Neuronal stem cell (in vitro differentiated cells): ENCODE measurements at regions not wholly inside any gene's neighbourhood (a gene's known extent, or its start where the extent isn't known, plus 50 kb on each side); places are given as distances from the start of the nearest gene placed in this dataset.

Source experiments
- DNase-seq: peaks from one replicate; pipeline ENCODE4 v3.0.0-alpha.2; 2013; ENCODE audit warnings: low spot score
- H2AFZ ChIP-seq: one replicate; pipeline ENCODE4 v1.6.1; 2013; ENCODE audit warnings: mild to moderate bottlenecking, low read length, inconsistent platforms
- H2AK5ac ChIP-seq: 2 replicates; pipeline ENCODE4 v1.6.1; 2013; ENCODE audit warnings: low read depth, mild to moderate bottlenecking, inconsistent platforms, low read length, moderate library complexity, mixed read lengths
- H2BK120ac ChIP-seq: 2 replicates; pipeline ENCODE4 v1.6.1; 2013; ENCODE audit warnings: low read depth, mild to moderate bottlenecking, inconsistent platforms, low read length, moderate library complexity, mixed read lengths
- H2BK12ac ChIP-seq: one replicate; pipeline ENCODE4 v1.6.1; 2013; ENCODE audit warnings: low read length, inconsistent platforms
- H2BK15ac ChIP-seq: 2 replicates; pipeline ENCODE4 v1.6.1; 2013; ENCODE audit warnings: mild to moderate bottlenecking, low read length, inconsistent platforms, mixed read lengths
- H2BK5ac ChIP-seq: one replicate; pipeline ENCODE4 v1.6.1; 2013; ENCODE audit warnings: inconsistent platforms, mild to moderate bottlenecking, low read length, moderate library complexity
- H3K14ac ChIP-seq: one replicate; pipeline ENCODE4 v1.6.1; 2013; ENCODE audit warnings: low read length, inconsistent platforms
- H3K18ac ChIP-seq: 2 replicates; pipeline ENCODE4 v1.6.1; 2013; ENCODE audit warnings: low read length, inconsistent platforms
- H3K23ac ChIP-seq: 2 replicates; pipeline ENCODE4 v1.6.1; 2013; ENCODE audit warnings: low read depth, mild to moderate bottlenecking, mixed read lengths, low read length, inconsistent platforms; ENCODE audit not compliant: poor library complexity
- H3K27ac ChIP-seq: replicated peaks from 3 replicates; pipeline ENCODE4 v1.5.1; 2013; ENCODE audit warnings: low read length, inconsistent platforms
- H3K27me3 ChIP-seq, 3 experiments: 2 replicates each; pipeline ENCODE4 v1.6.1; 2013; ENCODE audit warnings: low read length in 3 of 3, mild to moderate bottlenecking in 2 of 3, inconsistent platforms in 1 of 3, low read depth in 1 of 3, mixed read lengths in 1 of 3, moderate library complexity in 1 of 3; ENCODE audit not compliant: control insufficient read depth in 3 of 3, insufficient read depth in 3 of 3
- H3K36me3 ChIP-seq, 2 donors: replicated peaks in 1 of 2; 2 replicates each; pipeline ENCODE4 v1.6.1; 2013; ENCODE audit warnings: low read length in 2 of 2; ENCODE audit not compliant: control insufficient read depth in 2 of 2, insufficient read depth in 2 of 2
- H3K4ac ChIP-seq: 2 replicates; pipeline ENCODE4 v1.6.1; 2013; ENCODE audit warnings: inconsistent platforms, mild to moderate bottlenecking, low read length, moderate library complexity
- H3K4me1 ChIP-seq, 2 donors: 1 replicate in 1 of 2; 2 replicates in 1 of 2; pipeline ENCODE4 v1.6.1; 2013; ENCODE audit warnings: low read length in 2 of 2, low read depth in 1 of 2; ENCODE audit not compliant: control insufficient read depth in 2 of 2, insufficient read depth in 1 of 2
- H3K4me2 ChIP-seq: one replicate; pipeline ENCODE4 v1.6.1; 2013; ENCODE audit warnings: mild to moderate bottlenecking, low read length, inconsistent platforms; ENCODE audit not compliant: insufficient read depth, poor library complexity, severe bottlenecking
- H3K4me3 ChIP-seq, 2 donors: 2 replicates each; pipeline ENCODE4 v1.5.1; 2013; ENCODE audit warnings: low read length in 2 of 2, mild to moderate bottlenecking in 2 of 2, inconsistent platforms in 1 of 2, moderate library complexity in 1 of 2
- H3K79me1 ChIP-seq: one replicate; pipeline ENCODE4 v1.6.1; 2013; ENCODE audit warnings: low read depth, mild to moderate bottlenecking, inconsistent platforms, low read length, moderate library complexity
- H3K9ac ChIP-seq: one replicate; pipeline ENCODE4 v1.6.1; 2013; ENCODE audit warnings: mild to moderate bottlenecking, low read depth, low read length, inconsistent platforms; ENCODE audit not compliant: poor library complexity
- H3K9me3 ChIP-seq, 2 donors: replicated peaks in 1 of 2; 2 replicates each; pipeline versions ENCODE3 to v1.6.1; 2013; ENCODE audit warnings: low read length in 2 of 2, mild to moderate bottlenecking in 2 of 2, inconsistent platforms in 1 of 2, low read depth in 1 of 2, mixed read lengths in 1 of 2, moderate library complexity in 1 of 2; ENCODE audit not compliant: control insufficient read depth in 2 of 2, insufficient read depth in 1 of 2
- H4K8ac ChIP-seq: one replicate; pipeline ENCODE4 v1.6.1; 2013; ENCODE audit warnings: low read depth, mild to moderate bottlenecking, inconsistent platforms, low read length, moderate library complexity
- H4K91ac ChIP-seq: one replicate; pipeline ENCODE4 v1.6.1; 2013; ENCODE audit warnings: low read length, low read depth, mild to moderate bottlenecking, inconsistent platforms; ENCODE audit not compliant: poor library complexity
- WGBS, 2 donors: extraction: QIAGEN DNeasy Blood & Tissue Kit; methylation state at CpG; one replicate each; pipeline ENCODE4 v1.1.7; 2013; ENCODE audit warnings: missing lambda C conversion rate in 2 of 2, mixed read lengths in 1 of 2; ENCODE audit not compliant: insufficient read length in 2 of 2, insufficient replicate concordance in 1 of 2; ENCODE audit errors: extremely low coverage in 2 of 2; 5-methylcytosine and 5-hydroxymethylcytosine counted together

DNA sequence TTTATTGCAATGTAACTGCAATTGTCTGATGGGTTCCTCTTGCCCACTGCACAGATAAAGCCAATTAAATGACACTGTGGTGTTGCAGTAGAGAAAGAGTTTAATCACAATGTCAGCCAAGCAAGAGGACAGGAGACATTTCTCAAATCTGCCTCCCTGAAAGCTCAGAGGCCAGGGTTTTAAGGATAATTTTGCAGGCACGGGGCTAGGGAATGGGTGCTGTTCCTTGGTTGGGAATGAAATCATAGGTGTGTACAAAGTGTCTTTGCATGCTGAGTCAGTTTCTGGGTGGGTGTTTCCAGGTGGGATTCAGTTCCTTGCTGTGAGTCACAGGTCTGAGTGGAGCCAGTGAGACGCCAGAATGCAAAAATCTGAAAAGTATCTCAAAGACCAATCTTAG lies 271.4 kb downstream of the DOK5 start:
- no peak overlapping the region for H3K23ac ChIP-seq

DNA sequence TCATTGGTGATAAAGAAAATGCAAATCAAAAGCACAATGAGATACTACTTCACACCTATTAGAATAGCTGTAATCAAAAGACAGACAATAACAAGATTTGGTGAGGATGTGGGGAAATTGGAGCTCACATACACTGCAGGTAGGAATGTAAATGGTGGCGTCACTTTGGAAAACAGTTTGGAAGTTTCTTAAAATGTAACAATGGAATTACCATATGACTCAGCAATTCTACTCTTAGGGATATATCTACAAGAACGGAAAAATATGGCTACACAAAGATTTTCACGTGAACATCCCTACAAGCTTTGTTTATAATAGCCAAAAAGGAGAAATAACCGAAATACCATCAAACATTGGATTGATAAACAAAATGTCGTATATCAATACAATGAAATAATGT lies 270.4 kb downstream of the DOK5 start:
- no peaks in the 10 kb centered on the region for H3K36me3 ChIP-seq
- H4K8ac ChIP-seq, result no peak overlapping the region
- no peak overlapping the region for H2BK5ac ChIP-seq
- no peak overlapping the region for H3K23ac ChIP-seq
- H2AFZ ChIP-seq, result no peak overlapping the region
- H2AK5ac ChIP-seq, result no peak overlapping the region
- no peak overlapping the region for H3K4me2 ChIP-seq
- H3K27ac ChIP-seq, result no peak overlapping the region
- no peak overlapping the region for H3K4ac ChIP-seq
- no peak overlapping the region for H3K4me3 ChIP-seq
- no peaks in the 10 kb centered on the region for H3K27me3 ChIP-seq
- H3K18ac ChIP-seq, result no peak overlapping the region
- no peak overlapping the region for H2BK12ac ChIP-seq
- H4K91ac ChIP-seq, result no peak overlapping the region
- H2BK15ac ChIP-seq, result no peak overlapping the region
- H3K4me1 ChIP-seq, result no peaks in the 10 kb centered on the region
- no peak for DNase-seq
- no peaks in the 10 kb centered on the region for H3K79me1 ChIP-seq
- WGBS, 2 donors, result no CpG with 5 or more reads among the region's 5 CpGs
- H3K9me3 ChIP-seq, result no peaks in the 10 kb centered on the region
- H2BK120ac ChIP-seq, result no peak overlapping the region
- H3K14ac ChIP-seq, result no peak overlapping the region
- no peak overlapping the region for H3K9ac ChIP-seq

More for the DNA sequence above, 271.4 kb downstream of the DOK5 start:
- Histone ChIP-seq H3K4me2 (no peak overlapping the region), H3K36me3 (no peaks in the 10 kb centered on the region), H2BK15ac (no peak overlapping the region), H2BK12ac (no peak overlapping the region), H3K4me3 (no peak overlapping the region), H3K4ac (no peak overlapping the region), H3K27ac (no peak overlapping the region), H3K9ac (no peak overlapping the region), H3K18ac (no peak overlapping the region), H2AFZ (no peak overlapping the region), H2BK120ac (no peak overlapping the region), H3K79me1 (no peaks in the 10 kb centered on the region), H3K9me3 (no peaks in the 10 kb centered on the region), H4K91ac (no peak overlapping the region), H3K4me1 (no peaks in the 10 kb centered on the region), H2BK5ac (no peak overlapping the region), H3K14ac (no peak overlapping the region), H2AK5ac (no peak overlapping the region), H4K8ac (no peak overlapping the region), H3K27me3 (no peaks in the 10 kb centered on the region)
- DNase-seq, result no peak
- WGBS, 2 donors, result no CpG with 5 or more reads among the region's 2 CpGs

DNA sequence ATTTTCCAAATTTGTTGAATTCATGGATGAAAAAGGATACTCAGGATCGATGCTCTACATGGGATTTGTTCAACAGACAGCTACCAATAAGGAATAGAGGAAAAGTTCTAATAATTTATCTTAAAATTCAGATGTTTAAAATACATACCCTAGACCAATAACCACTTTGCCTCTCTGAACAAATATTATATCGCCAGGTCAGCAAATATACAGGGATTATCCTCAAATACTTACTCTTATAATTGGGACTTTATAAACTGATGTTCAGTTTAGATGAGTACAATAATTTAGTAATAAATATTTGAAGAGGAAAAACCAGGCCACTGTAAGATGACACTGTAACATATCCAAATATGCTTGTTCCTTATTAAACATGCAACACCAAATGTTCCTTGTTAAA lies 268.7 kb downstream of the DOK5 start:
- Histone ChIP-seq H3K36me3 (no peaks in the 10 kb centered on the region), H3K27me3 (no peaks in the 10 kb centered on the region), H2BK12ac (no peak overlapping the region), H3K27ac (no peak overlapping the region), H3K9ac (no peak overlapping the region), H2AK5ac (no peak overlapping the region), H3K23ac (no peak overlapping the region), H2AFZ (no peak overlapping the region), H3K79me1 (no peaks in the 10 kb centered on the region), H3K4me3 (no peak overlapping the region), H4K8ac (no peak overlapping the region), H3K4me2 (no peak overlapping the region), H3K4me1 (no peaks in the 10 kb centered on the region), H3K14ac (no peak overlapping the region), H3K18ac (no peak overlapping the region), H2BK5ac (no peak overlapping the region), H2BK120ac (no peak overlapping the region), H3K9me3 (no peaks in the 10 kb centered on the region), H2BK15ac (no peak overlapping the region), H4K91ac (no peak overlapping the region), H3K4ac (no peak overlapping the region)
- DNase-seq, result no peak
- no CpG with 5 or more reads among the region's 2 CpGs for WGBS, 2 donors

DNA sequence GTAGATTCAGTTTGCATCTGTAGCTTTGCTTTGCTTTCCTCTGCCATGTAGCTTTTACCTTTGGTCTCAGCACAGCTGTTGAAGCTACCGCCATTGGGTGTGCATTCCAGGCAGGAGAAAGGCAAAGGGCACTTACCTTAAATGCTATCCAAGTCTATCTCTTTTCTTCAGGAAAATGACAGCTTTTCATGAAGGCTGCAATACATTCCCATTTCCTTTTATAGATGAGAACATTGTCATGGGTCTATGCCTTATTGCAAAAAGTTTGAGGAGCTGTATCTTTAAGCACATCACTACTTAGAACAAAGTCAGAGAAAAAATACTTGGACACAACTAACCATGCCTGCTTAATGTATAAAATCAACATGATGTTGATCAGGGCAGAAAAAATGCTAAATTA lies 266.8 kb downstream of the DOK5 start:
- no peak overlapping the region for H3K27ac ChIP-seq

More for the DNA sequence above, 266.8 kb downstream of the DOK5 start:
- no peaks in the 10 kb centered on the region for H3K79me1 ChIP-seq
- no peak overlapping the region for H2BK120ac ChIP-seq
- no peak overlapping the region for H3K23ac ChIP-seq
- no peaks in the 10 kb centered on the region for H3K9me3 ChIP-seq
- H2BK15ac ChIP-seq, result no peak overlapping the region
- H3K4ac ChIP-seq, result no peak overlapping the region
- no peak overlapping the region for H2BK5ac ChIP-seq
- no peak overlapping the region for H3K9ac ChIP-seq
- no CpG with 5 or more reads among the region's 1 CpG for WGBS, 2 donors
- no peak overlapping the region for H3K4me3 ChIP-seq
- no peak overlapping the region for H4K91ac ChIP-seq
- no peak overlapping the region for H2AK5ac ChIP-seq
- H3K14ac ChIP-seq, result no peak overlapping the region
- H2AFZ ChIP-seq, result no peak overlapping the region
- H4K8ac ChIP-seq, result no peak overlapping the region
- no peak overlapping the region for H2BK12ac ChIP-seq
- H3K18ac ChIP-seq, result no peak overlapping the region
- H3K36me3 ChIP-seq, result no peaks in the 10 kb centered on the region
- H3K27me3 ChIP-seq, result no peaks in the 10 kb centered on the region
- no peaks in the 10 kb centered on the region for H3K4me1 ChIP-seq
- no peak overlapping the region for H3K4me2 ChIP-seq
- DNase-seq, result no peak
